IMR-90 (cell line): ENCODE measurements at regions not wholly inside any gene's neighbourhood (a gene's known extent, or its start where the extent isn't known, plus 50 kb on each side); places are given as distances from the start of the nearest gene placed in this dataset. TPM values are rescaled to one million over a fixed set of nuclear protein-coding genes. Genes with fewer than 3 reads are reported as not detected.

ENCODE experiments used
- microRNA-seq, 2 experiments: library from miRNA; stranded (forward) in 1 of 2; unstranded in 1 of 2; fragments of 10-50 nt in 1 of 2; fragments of <30 nt in 1 of 2; gene quantifications in 1 of 2; microRNA quantifications in 1 of 2; one replicate each; pipeline versions ENCODE3 to v1.1.0; 2013 to 2020; ENCODE audit not compliant: insufficient read depth in 1 of 2, insufficient read length in 1 of 2, unreplicated experiment in 1 of 2
- small RNA-seq, 5 experiments: library from RNA; depleted of rRNA; stranded (forward); fragments of <200 nt; gene quantifications; one replicate each; pipeline ENCODE3, GENCODE V24; 2012

Small RNA genes in the stretch of these regions (microRNA-seq; reads per million reads assigned to microRNA genes)
- gene AP002963.1 (ENCODE audit: insufficient read depth, insufficient read length) = not detected
- not detected for gene RNA5SP350 (ENCODE audit: insufficient read depth, insufficient read length)

Small RNA genes in the stretch of these regions (small RNA-seq; reads per million reads assigned to genes)
- 0 reads per million in 5 experiments for gene AP002963.1
- 0 reads per million in 5 experiments for gene RNA5SP350
